Naive thymus-derived CD4-positive, alpha-beta T cell (primary cell): ENCODE measurements at regions not wholly inside any gene's neighbourhood (a gene's known extent, or its start where the extent isn't known, plus 50 kb on each side); places are given as distances from the start of the nearest gene placed in this dataset.

Experiments used
- ATAC-seq: fragments of 150-1000 bp; cut with Tn5 transposase; 2 replicates; pipeline ENCODE4 v1.10.0; 2021; ENCODE audit warnings: mild to moderate bottlenecking, moderate library complexity
- CTCF ChIA-PET: fragments of 350-600 bp; sonication (Branson Sonifier 250); formaldehyde crosslinking; loops from one replicate; lab custom pipeline; 2021; ENCODE audit warnings: antibody characterized with exemption; lab: Charles Lee
- POLR2A ChIA-PET: fragments of 350-600 bp; sonication (Branson Sonifier 250); formaldehyde crosslinking; loops from one replicate; lab custom pipeline; 2021; ENCODE audit warnings: antibody characterized with exemption, inconsistent platforms; lab: Charles Lee
- DNase-seq, 9 donors: peaks; one replicate each; pipeline versions ENCODE4 v3.0.0 to v3.0.0-alpha.2; 2020 to 2022; ENCODE audit warnings: mixed read lengths in 1 of 9
- H3K27ac ChIP-seq: one replicate; pipeline ENCODE4 v1.7.0; 2013; ENCODE audit warnings: mild to moderate bottlenecking, low read depth, low read length, moderate library complexity
- H3K27me3 ChIP-seq, 2 donors: one replicate each; pipeline ENCODE4 v1.7.0; 2013; ENCODE audit warnings: low read length in 2 of 2, mild to moderate bottlenecking in 2 of 2, moderate library complexity in 2 of 2; ENCODE audit not compliant: control insufficient read depth in 2 of 2, insufficient read depth in 2 of 2
- H3K36me3 ChIP-seq, 3 experiments: 1 replicate in 2 of 3; 2 replicates in 1 of 3; pipeline ENCODE4 v1.7.0; 2013; ENCODE audit warnings: low read length in 3 of 3, mild to moderate bottlenecking in 3 of 3, moderate library complexity in 1 of 3; ENCODE audit not compliant: insufficient read depth in 3 of 3, control insufficient read depth in 2 of 3
- H3K4me1 ChIP-seq, 2 donors: one replicate each; pipeline ENCODE4 v1.7.0; 2013; ENCODE audit warnings: low read length in 2 of 2, mild to moderate bottlenecking in 2 of 2, moderate library complexity in 1 of 2; ENCODE audit not compliant: control insufficient read depth in 2 of 2, insufficient read depth in 2 of 2
- H3K4me3 ChIP-seq: 2 replicates; pipeline ENCODE4 v1.7.0; 2013; ENCODE audit warnings: mild to moderate bottlenecking, low read length
- H3K9me3 ChIP-seq, 3 experiments: 1 replicate in 2 of 3; 2 replicates in 1 of 3; pipeline ENCODE4 v1.7.0; 2013; ENCODE audit warnings: low read length in 3 of 3; ENCODE audit not compliant: control insufficient read depth in 2 of 3
- H3K27ac Mint-ChIP-seq, 9 donors: one replicate each; pipeline ENCODE4 v1.8.0; 2020 to 2022; ENCODE audit warnings: mixed read lengths in 9 of 9, mild to moderate bottlenecking in 8 of 9, moderate library complexity in 5 of 9, inconsistent platforms in 2 of 9
- H3K27me3 Mint-ChIP-seq, 5 donors: one replicate each; pipeline ENCODE4 v1.8.0; 2021 to 2022; ENCODE audit warnings: mixed read lengths in 5 of 5, mild to moderate bottlenecking in 1 of 5
- H3K36me3 Mint-ChIP-seq, 5 donors: one replicate each; pipeline ENCODE4 v1.8.0; 2020 to 2022; ENCODE audit warnings: mixed read lengths in 5 of 5, mild to moderate bottlenecking in 3 of 5, inconsistent platforms in 1 of 5
- H3K4me1 Mint-ChIP-seq, 7 donors: one replicate each; pipeline ENCODE4 v1.8.0; 2020 to 2022; ENCODE audit warnings: mixed read lengths in 7 of 7, mild to moderate bottlenecking in 3 of 7, inconsistent platforms in 1 of 7
- H3K4me3 Mint-ChIP-seq, 10 donors: one replicate each; pipeline ENCODE4 v1.8.0; 2020 to 2022; ENCODE audit warnings: mild to moderate bottlenecking in 10 of 10, mixed read lengths in 10 of 10, moderate library complexity in 6 of 10, inconsistent platforms in 2 of 10
- H3K9me3 Mint-ChIP-seq, 11 donors: one replicate each; pipeline ENCODE4 v1.8.0; 2020 to 2022; ENCODE audit warnings: mixed read lengths in 11 of 11, mild to moderate bottlenecking in 4 of 11, inconsistent platforms in 1 of 11, moderate library complexity in 1 of 11
- intact Hi-C, 2 donors: fragments of 100-400 bp; cut with micrococcal nuclease; formaldehyde crosslinking; loops; one replicate each; pipeline ENCODE4 v1.15.1; 2023

GRCh38 chr2:21277068-21278056, 153.6 kb downstream of the TDRD15 start:
- Mint-ChIP-seq H3K4me3 (no peak overlapping the region), H3K4me1 (peaks cover 0 to 1% (median 0%) of the 10 kb centered on the region in 7 donors), H3K27me3 (peaks cover 0 to 4% (median 0%) of the 10 kb centered on the region in 5 donors), H3K9me3 (peaks cover 0 to 3% (median 0%) of the 10 kb centered on the region in 11 donors), H3K27ac (no peak overlapping the region), H3K36me3 (no peaks in the 10 kb centered on the region)
- Histone ChIP-seq H3K27ac (no peak overlapping the region), H3K4me3 (no peak overlapping the region), H3K9me3 (no peaks in the 10 kb centered on the region), H3K27me3 (no peaks in the 10 kb centered on the region), H3K36me3 (no peaks in the 10 kb centered on the region), H3K4me1 (no peaks in the 10 kb centered on the region)
- intact Hi-C loops: no loop called here
- CTCF ChIA-PET: no interaction called here
- POLR2A ChIA-PET: no interaction called here
- no peak for DNase-seq
- no peak for ATAC-seq

GRCh38 chr2:21279525-21279924, 155.8 kb downstream of the TDRD15 start:
- peaks cover 0 to 3% (median 0%) of the 10 kb centered on the region in 11 donors for H3K9me3 Mint-ChIP-seq
- ChIA-PET CTCF (no interaction called here), POLR2A (no interaction called here)
- Histone ChIP-seq H3K27me3 (no peaks in the 10 kb centered on the region), H3K4me3 (no peak overlapping the region), H3K27ac (no peak overlapping the region), H3K36me3 (no peaks in the 10 kb centered on the region), H3K4me1 (no peaks in the 10 kb centered on the region), H3K9me3 (no peaks in the 10 kb centered on the region)
- peaks cover 0 to 1% (median 0%) of the 10 kb centered on the region in 7 donors for H3K4me1 Mint-ChIP-seq
- DNase-seq: no peak
- H3K27me3 Mint-ChIP-seq: peaks cover 0 to 4% (median 0%) of the 10 kb centered on the region in 5 donors
- H3K27ac Mint-ChIP-seq: no peak overlapping the region
- no peak for ATAC-seq
- H3K36me3 Mint-ChIP-seq: no peaks in the 10 kb centered on the region
- no peak overlapping the region for H3K4me3 Mint-ChIP-seq
- intact Hi-C loops: no loop called here

GRCh38 chr2:21280793-21281192, 157.0 kb downstream of the TDRD15 start:
- H3K4me1 ChIP-seq: no peaks in the 10 kb centered on the region
- ChIA-PET CTCF (no interaction called here), POLR2A (no interaction called here)
- H3K9me3 ChIP-seq: no peaks in the 10 kb centered on the region
- ATAC-seq (no peak), DNase-seq (no peak)
- peaks cover 0 to 1% (median 0%) of the 10 kb centered on the region in 7 donors for H3K4me1 Mint-ChIP-seq
- H3K27me3 Mint-ChIP-seq: peaks cover 0 to 4% (median 0%) of the 10 kb centered on the region in 5 donors
- no peaks in the 10 kb centered on the region for H3K36me3 Mint-ChIP-seq
- no peak overlapping the region for H3K4me3 ChIP-seq
- no peak overlapping the region for H3K4me3 Mint-ChIP-seq
- intact Hi-C loops: no loop called here
- H3K36me3 ChIP-seq: no peaks in the 10 kb centered on the region
- H3K27ac Mint-ChIP-seq: no peak overlapping the region
- peaks cover 0 to 3% (median 0%) of the 10 kb centered on the region in 11 donors for H3K9me3 Mint-ChIP-seq
- no peak overlapping the region for H3K27ac ChIP-seq
- H3K27me3 ChIP-seq: no peaks in the 10 kb centered on the region

GRCh38 chr2:21281384-21281783, 157.6 kb downstream of the TDRD15 start:
- Mint-ChIP-seq H3K36me3 (no peaks in the 10 kb centered on the region), H3K27ac (no peak overlapping the region), H3K27me3 (peaks cover 0 to 4% (median 0%) of the 10 kb centered on the region in 5 donors), H3K9me3 (peaks cover 0 to 5% (median 0%) of the 10 kb centered on the region in 11 donors), H3K4me1 (peaks cover 0 to 1% (median 0%) of the 10 kb centered on the region in 7 donors), H3K4me3 (no peak overlapping the region)
- Histone ChIP-seq H3K4me3 (no peak overlapping the region), H3K4me1 (no peaks in the 10 kb centered on the region), H3K27me3 (no peaks in the 10 kb centered on the region), H3K36me3 (no peaks in the 10 kb centered on the region), H3K27ac (no peak overlapping the region), H3K9me3 (no peaks in the 10 kb centered on the region)
- no peak for ATAC-seq
- POLR2A ChIA-PET: no interaction called here
- no peak for DNase-seq
- CTCF ChIA-PET: no interaction called here
- intact Hi-C loops: no loop called here

GRCh38 chr2:21281791-21282514, 158.2 kb downstream of the TDRD15 start:
- Histone ChIP-seq H3K9me3 (no peaks in the 10 kb centered on the region), H3K27me3 (no peaks in the 10 kb centered on the region), H3K36me3 (no peaks in the 10 kb centered on the region), H3K27ac (no peak overlapping the region), H3K4me3 (no peak overlapping the region), H3K4me1 (no peaks in the 10 kb centered on the region)
- ChIA-PET POLR2A (no interaction called here), CTCF (no interaction called here)
- no peak for ATAC-seq
- intact Hi-C loops: no loop called here
- no peak for DNase-seq
- no peak overlapping the region for H3K27ac Mint-ChIP-seq
- H3K9me3 Mint-ChIP-seq: peaks cover 0 to 5% (median 0%) of the 10 kb centered on the region in 11 donors
- no peaks in the 10 kb centered on the region for H3K36me3 Mint-ChIP-seq
- peaks cover 0 to 4% (median 0%) of the 10 kb centered on the region in 5 donors for H3K27me3 Mint-ChIP-seq
- H3K4me3 Mint-ChIP-seq: no peak overlapping the region
- H3K4me1 Mint-ChIP-seq: peaks cover 0 to 1% (median 0%) of the 10 kb centered on the region in 7 donors

GRCh38 chr2:21282515-21282898, 158.7 kb downstream of the TDRD15 start:
- H3K36me3 Mint-ChIP-seq: no peaks in the 10 kb centered on the region
- ChIA-PET POLR2A (no interaction called here), CTCF (no interaction called here)

More at GRCh38 chr2:21282515-21282898, 158.7 kb downstream of the TDRD15 start:
- H3K9me3 Mint-ChIP-seq: peaks cover 0 to 5% (median 0%) of the 10 kb centered on the region in 11 donors
- peaks cover 0 to 4% (median 0%) of the 10 kb centered on the region in 5 donors for H3K27me3 Mint-ChIP-seq
- no peak overlapping the region for H3K27ac Mint-ChIP-seq
- no peaks in the 10 kb centered on the region for H3K4me1 ChIP-seq
- no peaks in the 10 kb centered on the region for H3K27me3 ChIP-seq
- no peak overlapping the region for H3K4me3 ChIP-seq
- no peaks in the 10 kb centered on the region for H3K9me3 ChIP-seq
- H3K27ac ChIP-seq: no peak overlapping the region
- peaks cover 0 to 1% (median 0%) of the 10 kb centered on the region in 7 donors for H3K4me1 Mint-ChIP-seq
- intact Hi-C loops: no loop called here
- no peaks in the 10 kb centered on the region for H3K36me3 ChIP-seq
- no peak overlapping the region for H3K4me3 Mint-ChIP-seq
- DNase-seq (no peak), ATAC-seq (no peak)
